Left lobe of liver (tissue), 2 donors: ENCODE measurements at regions not wholly inside any gene's neighbourhood (a gene's known extent, or its start where the extent isn't known, plus 50 kb on each side); places are given as distances from the start of the nearest gene placed in this dataset.

Experiments
- ATAC-seq: fragments of 200-7000 bp; cut with Tn5 transposase; one replicate; pipeline ENCODE4 v1.9.1; 2020; ENCODE audit warnings: mild to moderate bottlenecking, moderate library complexity
- DNase-seq: peaks from one replicate; pipeline ENCODE4 v3.0.0-alpha.2; 2020; ENCODE audit warnings: low spot score
- donor health status: DM: no; HTN: no; CAD: no; lungs with moderate emphysema.
- donor health status: DM: no; HTN: yes; CAD: no.

GRCh38 chr17:70834039-70834438 lies 664.7 kb downstream of the KCNJ2 start:
- ATAC-seq (no peak), DNase-seq (no peak)

GRCh38 chr17:70848785-70849184 lies 679.5 kb downstream of the KCNJ2 start:
- DNase-seq, result no peak
- no peak for ATAC-seq

GRCh38 chr17:70855401-70856054 lies 686.2 kb downstream of the KCNJ2 start:
- ATAC-seq (peak; percentile 94), DNase-seq (peak; percentile 76)

- DNase-seq (no peak), ATAC-seq (no peak)
Observed at GRCh38 chr17:70857351-70857750, 688.0 kb downstream of the KCNJ2 start.

GRCh38 chr17:70859829-70860228 lies 690.5 kb downstream of the KCNJ2 start:
- DNase-seq (no peak), ATAC-seq (no peak)

GRCh38 chr17:70862295-70862694 lies 693.0 kb downstream of the KCNJ2 start:
- no peak for DNase-seq

GRCh38 chr17:70863436-70864248 lies 694.3 kb downstream of the KCNJ2 start:
- no peak for ATAC-seq
- no peak for DNase-seq

More at GRCh38 chr17:70862295-70862694, 693.0 kb downstream of the KCNJ2 start:
- ATAC-seq, result no peak

- ATAC-seq, result no peak
- no peak for DNase-seq
Observed at GRCh38 chr17:70865993-70866804, 696.9 kb downstream of the KCNJ2 start.

GRCh38 chr17:70868149-70868548 lies 698.8 kb downstream of the KCNJ2 start:
- no peak for DNase-seq
- ATAC-seq, result no peak

- DNase-seq (no peak), ATAC-seq (no peak)
Observed at GRCh38 chr17:70869402-70870085, 700.2 kb downstream of the KCNJ2 start.

- ATAC-seq (peak; percentile 60), DNase-seq (peak; percentile 61)
Observed at GRCh38 chr17:70871180-70871818, 702.0 kb downstream of the KCNJ2 start.

- peak; percentile 44 for ATAC-seq
- DNase-seq, result no peak
Observed at GRCh38 chr17:70872103-70872502, 702.8 kb downstream of the KCNJ2 start.

- ATAC-seq (no peak), DNase-seq (no peak)
Observed at GRCh38 chr17:70875729-70876310, 706.5 kb downstream of the KCNJ2 start.

GRCh38 chr17:70878879-70879278 lies 709.5 kb downstream of the KCNJ2 start:
- DNase-seq, result no peak

GRCh38 chr17:70879401-70879800 lies 710.1 kb downstream of the KCNJ2 start:
- ATAC-seq (no peak), DNase-seq (no peak)

More at GRCh38 chr17:70878879-70879278, 709.5 kb downstream of the KCNJ2 start:
- ATAC-seq, result no peak

- no peak for DNase-seq
- ATAC-seq, result no peak
Observed at GRCh38 chr17:70881093-70881492, 711.8 kb downstream of the KCNJ2 start.

- no peak for ATAC-seq
Observed at GRCh38 chr17:70882504-70882903, 713.2 kb downstream of the KCNJ2 start.

GRCh38 chr17:70886648-70887047 lies 717.3 kb downstream of the KCNJ2 start:
- ATAC-seq, result no peak

More at GRCh38 chr17:70882504-70882903, 713.2 kb downstream of the KCNJ2 start:
- DNase-seq, result no peak

GRCh38 chr17:70888324-70888723 lies 719.0 kb downstream of the KCNJ2 start:
- ATAC-seq (no peak), DNase-seq (no peak)

More at GRCh38 chr17:70886648-70887047, 717.3 kb downstream of the KCNJ2 start:
- DNase-seq, result no peak

- no peak for DNase-seq
- ATAC-seq, result no peak
Observed at GRCh38 chr17:70891306-70891705, 722.0 kb downstream of the KCNJ2 start.
